Endothelial cell of umbilical vein (primary cell): ENCODE measurements at regions not wholly inside any gene's neighbourhood (a gene's known extent, or its start where the extent isn't known, plus 50 kb on each side); places are given as distances from the start of the nearest gene placed in this dataset. TPM values are rescaled to one million over a fixed set of nuclear protein-coding genes. Genes with fewer than 3 reads are reported as not detected.

Experiments used
- BruUV-seq: library from RNA; stranded (reverse); fragments of 400-500 nt; replicated peaks from 2 replicates; lab custom pipeline; 2021; lab: Mats Ljungman, UMichigan
- CTCF ChIA-PET: fragments of 300-600, 350-600 bp; sonication (Branson Sonifier 250); formaldehyde crosslinking; loops from one replicate; lab custom pipeline; 2021; ENCODE audit warnings: antibody characterized with exemption, inconsistent platforms; lab: Charles Lee
- POLR2A ChIA-PET: fragments of 300-600, 350-600 bp; sonication (Branson Sonifier 250); formaldehyde crosslinking; loops from one replicate; lab custom pipeline; 2021; ENCODE audit warnings: antibody characterized with exemption, inconsistent platforms; lab: Charles Lee
- DNase-seq: peaks from one replicate; pipeline ENCODE4 v3.0.0-alpha.2; 2011; ENCODE audit warnings: low read depth, low spot score
- FAIRE-seq: peaks from 2 replicates; lab custom pipeline; 2011; peaks lifted over from hg19 to GRCh38; lab: Jason Lieb, UNC
- H2AFZ ChIP-seq: 2 replicates; pipeline ENCODE4 v1.6.0; 2012; ENCODE audit warnings: low read depth, low read length, control low read depth, inconsistent platforms
- H3K27ac ChIP-seq: 2 replicates; pipeline ENCODE4 v1.5.1; 2011; ENCODE audit warnings: low read depth, mild to moderate bottlenecking, control low read depth, low read length, moderate library complexity; ENCODE audit not compliant: insufficient read depth
- H3K27me3 ChIP-seq, 2 experiments: 2 replicates each; pipeline versions ENCODE4 v1.6.0 to v1.6.1; 2011; ENCODE audit warnings: low read length in 2 of 2, mixed read lengths in 1 of 2; ENCODE audit not compliant: control insufficient read depth in 2 of 2, insufficient read depth in 2 of 2
- H3K36me3 ChIP-seq, 2 experiments: 2 replicates in 1 of 2; 3 replicates in 1 of 2; pipeline ENCODE4 v1.5.1; 2011; ENCODE audit warnings: low read length in 2 of 2, mild to moderate bottlenecking in 1 of 2, moderate library complexity in 1 of 2; ENCODE audit not compliant: control insufficient read depth in 2 of 2, insufficient read depth in 2 of 2; ENCODE audit errors: extremely low read depth in 1 of 2
- H3K4me1 ChIP-seq: 3 replicates; pipeline ENCODE4 v1.5.1; 2011; ENCODE audit warnings: mild to moderate bottlenecking, low read length; ENCODE audit not compliant: control insufficient read depth, insufficient read depth; ENCODE audit errors: extremely low read depth
- H3K4me2 ChIP-seq: 2 replicates; pipeline ENCODE4 v1.6.1; 2011; ENCODE audit warnings: low read length, control low read depth, mixed read lengths; ENCODE audit not compliant: insufficient read depth
- H3K4me3 ChIP-seq, 3 experiments: fragments of 200-600 bp in 1 of 3; sonication (generic), shearing (Covaris generic) in 1 of 3; replicated peaks in 1 of 3; 2 replicates each; pipeline ENCODE4 v1.5.1; 2011 to 2016; ENCODE audit warnings: control low read depth in 3 of 3, low read length in 3 of 3, mild to moderate bottlenecking in 2 of 3, inconsistent platforms in 1 of 3, low read depth in 1 of 3, moderate library complexity in 1 of 3; ENCODE audit not compliant: insufficient read depth in 1 of 3
- H3K79me2 ChIP-seq: 2 replicates; pipeline ENCODE4 v1.6.0; 2012; ENCODE audit warnings: low read length, inconsistent platforms; ENCODE audit not compliant: control insufficient read depth, insufficient read depth
- H3K9ac ChIP-seq: replicated peaks from 2 replicates; pipeline ENCODE3; 2011; ENCODE audit warnings: low read length, control low read depth; ENCODE audit not compliant: insufficient read depth; ENCODE audit errors: extremely low read depth
- H3K9me1 ChIP-seq: replicated peaks from 3 replicates; pipeline ENCODE4 v1.6.0; 2011; ENCODE audit warnings: mild to moderate bottlenecking, low read length; ENCODE audit not compliant: control insufficient read depth, insufficient read depth; ENCODE audit errors: extremely low read depth
- H3K9me3 ChIP-seq: replicated peaks from 2 replicates; pipeline ENCODE4 v1.5.1; 2012; ENCODE audit warnings: low read length, inconsistent platforms; ENCODE audit not compliant: control insufficient read depth, insufficient read depth
- H4K20me1 ChIP-seq: replicated peaks from 2 replicates; pipeline ENCODE3; 2011; ENCODE audit warnings: mild to moderate bottlenecking, low read length; ENCODE audit not compliant: control insufficient read depth, insufficient read depth; ENCODE audit errors: extremely low read depth
- CTCF ChIP-seq, 2 donors: IDR thresholded peaks; 1 replicate in 1 of 2; 2 replicates in 1 of 2; pipeline ENCODE4 v1.5.1; 2011; ENCODE audit warnings: low read length in 2 of 2, mild to moderate bottlenecking in 2 of 2, moderate library complexity in 2 of 2, control low read depth in 1 of 2, inconsistent platforms in 1 of 2, low read depth in 1 of 2; ENCODE audit not compliant: insufficient read depth in 1 of 2; ENCODE audit errors: extremely low read depth in 1 of 2
- EZH2 ChIP-seq: IDR thresholded peaks from 2 replicates; pipeline ENCODE4 v1.6.1; 2012; ENCODE audit warnings: borderline replicate concordance, low read depth, mild to moderate bottlenecking, moderate library complexity, low read length, inconsistent platforms; ENCODE audit not compliant: severe bottlenecking
- FOS ChIP-seq: IDR thresholded peaks from 2 replicates; pipeline ENCODE4 v1.6.1; 2011; ENCODE audit warnings: mild to moderate bottlenecking, low read length, moderate library complexity, borderline replicate concordance; ENCODE audit not compliant: insufficient read depth
- GATA2 ChIP-seq: IDR thresholded peaks from 2 replicates; pipeline ENCODE4 v1.7.0; 2011; ENCODE audit warnings: low read depth, mild to moderate bottlenecking, moderate library complexity, mixed read lengths, low read length; ENCODE audit not compliant: insufficient read length, insufficient read depth
- JUN ChIP-seq: IDR thresholded peaks from 2 replicates; pipeline ENCODE4 v1.6.1; 2011; ENCODE audit warnings: borderline replicate concordance, low read depth; ENCODE audit not compliant: insufficient read length, insufficient read depth
- MAX ChIP-seq: IDR thresholded peaks from 2 replicates; pipeline ENCODE4 v1.6.1; 2011; ENCODE audit not compliant: insufficient read depth, insufficient read length
- MYC ChIP-seq: IDR thresholded peaks from one replicate; pipeline ENCODE4 v1.6.1; 2011; ENCODE audit warnings: mild to moderate bottlenecking, low read depth, low read length
- POLR2A ChIP-seq: IDR thresholded peaks from 2 replicates; pipeline ENCODE4 v1.6.1; 2012; ENCODE audit warnings: low read depth, mild to moderate bottlenecking, control low read depth, low read length
- POLR2AphosphoS5 ChIP-seq: IDR thresholded peaks from 2 replicates; pipeline ENCODE4 v1.6.1; 2012; ENCODE audit warnings: low read depth, mild to moderate bottlenecking, control low read depth, low read length, moderate library complexity; ENCODE audit not compliant: insufficient read depth
- dilution Hi-C: fragments of 300-500 bp; cut with MboI; formaldehyde crosslinking; loops from one replicate; pipeline ENCODE4 v1.15.0; 2019; ENCODE audit warnings: low sequenced_read_pairs; ENCODE audit not compliant: extremely low pct_ligation_motif_present
- intact Hi-C: fragments of 100-400 bp; cut with micrococcal nuclease; formaldehyde crosslinking; loops from one replicate; pipeline ENCODE4 v1.10.0; 2022
- small RNA-seq: library from RNA; depleted of rRNA; stranded (forward); fragments of <200 nt; gene quantifications from one replicate; pipeline ENCODE3, GENCODE V24; 2012; ENCODE audit warnings: low replicate concordance, low read depth; ENCODE audit not compliant: insufficient read depth, insufficient read length

GRCh38 chrX:44400161-44400560, 56.7 kb upstream of the EFHC2 start:
- DNase-seq (no peak), FAIRE-seq (no peak)
- no peaks in the 10 kb centered on the region for H3K79me2 ChIP-seq
- H3K4me1 ChIP-seq: no peaks in the 10 kb centered on the region
- no peaks in the 10 kb centered on the region for H4K20me1 ChIP-seq
- BruUV-seq: no TSS peak
- H3K4me2 ChIP-seq: no peak overlapping the region
- no peaks in the 10 kb centered on the region for H3K27me3 ChIP-seq
- no peaks in the 10 kb centered on the region for H3K9me1 ChIP-seq
- no peaks in the 10 kb centered on the region for H3K9me3 ChIP-seq
- H2AFZ ChIP-seq: no peak overlapping the region
- POLR2A ChIA-PET: no interaction called here
- no peak overlapping the region for H3K4me3 ChIP-seq
- intact Hi-C loops (no loop called here), dilution Hi-C loops (no loop called here)
- no peak overlapping the region for H3K9ac ChIP-seq
- CTCF ChIA-PET: no interaction called here
- no peak overlapping the region for H3K27ac ChIP-seq
- no peaks in the 10 kb centered on the region for H3K36me3 ChIP-seq
- TF ChIP-seq JUN (no peak), CTCF (IDR thresholded peaks at IDR 0.05; ENCODE audit: extremely low read depth in 1 of 2, insufficient read depth in 1 of 2, low read depth in 1 of 2, low read length in 2 of 2) (no peak), MYC (no peak), POLR2AphosphoS5 (no peak), EZH2 (no peak), FOS (no peak), GATA2 (no peak), POLR2A (no peak), MAX (no peak)

Small RNA genes in the stretch of these regions (small RNA-seq; reads per million reads assigned to genes)
- gene RF00019: not detected
